ENCODE measurements at regions not wholly inside any gene's neighbourhood (a gene's known extent, or its start where the extent isn't known, plus 50 kb on each side); places are given as distances from the start of the nearest gene placed in this dataset.

GRCh38 chr5:105034401-105034763 is 1471.8 kb upstream of the NUDT12 start:
- ChIA-PET POLR2A (no interaction called here), CTCF (no interaction called here)
- Histone ChIP-seq H3K36me3 (ENCODE audit: control insufficient read depth in 2 of 2, insufficient read depth in 1 of 2, low read length in 2 of 2) (no peaks in the 10 kb centered on the region), H3K4me1 (ENCODE audit: control insufficient read depth, insufficient read depth, low read length) (no peaks in the 10 kb centered on the region), H3K9me3 (ENCODE audit: control insufficient read depth, insufficient read depth, low read depth, low read length) (no peaks in the 10 kb centered on the region), H3K27ac (ENCODE audit: extremely low read depth, low read depth, low read length) (no peak overlapping the region), H3K4me3 (ENCODE audit: low read depth, low read length) (no peak overlapping the region)
- no peak for TF ChIP-seq HOXC10 (CRISPR knock-in tag; IDR thresholded peaks at IDR 0.05)
- TF ChIP-seq, protein P1, sequence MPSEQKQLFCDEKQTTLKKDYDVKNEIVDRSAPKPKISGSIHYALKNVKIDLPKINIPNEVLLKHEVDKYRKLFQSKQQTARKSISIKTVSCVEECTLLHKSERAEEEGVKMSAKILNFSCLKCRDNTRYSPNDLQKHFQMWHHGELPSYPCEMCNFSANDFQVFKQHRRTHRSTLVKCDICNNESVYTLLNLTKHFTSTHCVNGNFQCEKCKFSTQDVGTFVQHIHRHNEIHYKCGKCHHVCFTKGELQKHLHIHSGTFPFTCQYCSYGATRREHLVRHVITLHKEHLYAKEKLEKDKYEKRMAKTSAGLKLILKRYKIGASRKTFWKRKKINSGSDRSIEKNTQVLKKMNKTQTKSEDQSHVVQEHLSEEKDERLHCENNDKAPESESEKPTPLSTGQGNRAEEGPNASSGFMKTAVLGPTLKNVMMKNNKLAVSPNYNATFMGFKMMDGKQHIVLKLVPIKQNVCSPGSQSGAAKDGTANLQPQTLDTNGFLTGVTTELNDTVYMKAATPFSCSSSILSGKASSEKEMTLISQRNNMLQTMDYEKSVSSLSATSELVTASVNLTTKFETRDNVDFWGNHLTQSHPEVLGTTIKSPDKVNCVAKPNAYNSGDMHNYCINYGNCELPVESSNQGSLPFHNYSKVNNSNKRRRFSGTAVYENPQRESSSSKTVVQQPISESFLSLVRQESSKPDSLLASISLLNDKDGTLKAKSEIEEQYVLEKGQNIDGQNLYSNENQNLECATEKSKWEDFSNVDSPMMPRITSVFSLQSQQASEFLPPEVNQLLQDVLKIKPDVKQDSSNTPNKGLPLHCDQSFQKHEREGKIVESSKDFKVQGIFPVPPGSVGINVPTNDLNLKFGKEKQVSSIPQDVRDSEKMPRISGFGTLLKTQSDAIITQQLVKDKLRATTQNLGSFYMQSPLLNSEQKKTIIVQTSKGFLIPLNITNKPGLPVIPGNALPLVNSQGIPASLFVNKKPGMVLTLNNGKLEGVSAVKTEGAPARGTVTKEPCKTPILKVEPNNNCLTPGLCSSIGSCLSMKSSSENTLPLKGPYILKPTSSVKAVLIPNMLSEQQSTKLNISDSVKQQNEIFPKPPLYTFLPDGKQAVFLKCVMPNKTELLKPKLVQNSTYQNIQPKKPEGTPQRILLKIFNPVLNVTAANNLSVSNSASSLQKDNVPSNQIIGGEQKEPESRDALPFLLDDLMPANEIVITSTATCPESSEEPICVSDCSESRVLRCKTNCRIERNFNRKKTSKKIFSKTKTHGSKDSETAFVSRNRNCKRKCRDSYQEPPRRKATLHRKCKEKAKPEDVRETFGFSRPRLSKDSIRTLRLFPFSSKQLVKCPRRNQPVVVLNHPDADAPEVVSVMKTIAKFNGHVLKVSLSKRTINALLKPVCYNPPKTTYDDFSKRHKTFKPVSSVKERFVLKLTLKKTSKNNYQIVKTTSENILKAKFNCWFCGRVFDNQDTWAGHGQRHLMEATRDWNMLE (tag by site-specific recombination; conservative IDR thresholded peaks at IDR 0.05; ENCODE audit: low read depth), result no peak
- TF ChIP-seq ZNF223 (tag by site-specific recombination; IDR thresholded peaks at IDR 0.05), result no peak
- no peak for TF ChIP-seq ZNF202 (tag by site-specific recombination; IDR thresholded peaks at IDR 0.05; ENCODE audit: borderline replicate concordance)
- TF ChIP-seq ZNF610 (tag by site-specific recombination; IDR thresholded peaks at IDR 0.05; ENCODE audit: borderline replicate concordance), result no peak
- TF ChIP-seq ZNF175 (tag by site-specific recombination; IDR thresholded peaks at IDR 0.05), result no peak
- no peak for TF ChIP-seq ZNF529 (tag by site-specific recombination; IDR thresholded peaks at IDR 0.05; ENCODE audit: insufficient replicate concordance)
- no peak for TF ChIP-seq ZFP37 (tag by site-specific recombination; IDR thresholded peaks at IDR 0.05)
- TF ChIP-seq ZSCAN30 (tag by site-specific recombination; IDR thresholded peaks at IDR 0.05), result no peak

DNA sequence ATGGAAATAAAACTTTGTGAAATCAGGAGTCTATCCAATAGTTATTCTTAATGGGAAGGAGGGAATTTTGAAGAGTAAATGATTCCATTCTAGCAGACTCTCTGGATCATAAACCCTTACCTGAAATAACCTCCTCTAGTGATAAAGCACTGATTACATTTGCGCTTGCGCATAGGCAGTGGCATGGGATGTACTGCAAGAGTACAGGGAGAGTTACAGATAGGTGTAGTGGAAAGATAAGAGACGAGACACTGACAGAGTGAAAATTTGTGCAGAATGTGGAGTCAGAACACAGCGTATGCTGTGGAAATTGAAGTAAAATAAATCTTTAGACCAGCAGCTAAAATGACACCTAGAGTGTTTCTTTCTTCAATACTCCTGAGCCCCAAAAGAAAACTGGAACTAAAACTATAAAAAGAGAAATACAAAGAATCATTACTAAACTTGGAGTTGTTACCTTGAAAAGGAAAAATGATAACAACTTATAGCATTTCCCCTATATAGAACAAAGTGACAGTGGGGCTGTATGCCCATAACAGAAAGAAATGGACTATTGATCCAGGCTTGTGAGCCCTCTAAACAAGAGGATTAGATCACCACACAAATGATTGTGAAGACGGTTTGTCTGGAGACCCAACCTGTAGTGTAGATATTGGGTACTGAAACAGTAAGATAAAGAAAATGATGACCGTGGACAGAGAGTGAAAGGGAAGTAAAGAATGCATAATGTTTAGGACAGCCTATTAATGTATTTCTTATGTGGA is 1471.2 kb upstream of the NUDT12 start:
- TF ChIP-seq TCF7L2 (IDR thresholded peaks at IDR 0.05; ENCODE audit: borderline replicate concordance, low read depth, low read length), result no peak
- TF ChIP-seq ZBTB8A (tag by site-specific recombination; IDR thresholded peaks at IDR 0.05), result no peak
- TF ChIP-seq, protein P2, sequence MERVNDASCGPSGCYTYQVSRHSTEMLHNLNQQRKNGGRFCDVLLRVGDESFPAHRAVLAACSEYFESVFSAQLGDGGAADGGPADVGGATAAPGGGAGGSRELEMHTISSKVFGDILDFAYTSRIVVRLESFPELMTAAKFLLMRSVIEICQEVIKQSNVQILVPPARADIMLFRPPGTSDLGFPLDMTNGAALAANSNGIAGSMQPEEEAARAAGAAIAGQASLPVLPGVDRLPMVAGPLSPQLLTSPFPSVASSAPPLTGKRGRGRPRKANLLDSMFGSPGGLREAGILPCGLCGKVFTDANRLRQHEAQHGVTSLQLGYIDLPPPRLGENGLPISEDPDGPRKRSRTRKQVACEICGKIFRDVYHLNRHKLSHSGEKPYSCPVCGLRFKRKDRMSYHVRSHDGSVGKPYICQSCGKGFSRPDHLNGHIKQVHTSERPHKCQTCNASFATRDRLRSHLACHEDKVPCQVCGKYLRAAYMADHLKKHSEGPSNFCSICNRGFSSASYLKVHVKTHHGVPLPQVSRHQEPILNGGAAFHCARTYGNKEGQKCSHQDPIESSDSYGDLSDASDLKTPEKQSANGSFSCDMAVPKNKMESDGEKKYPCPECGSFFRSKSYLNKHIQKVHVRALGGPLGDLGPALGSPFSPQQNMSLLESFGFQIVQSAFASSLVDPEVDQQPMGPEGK (tag by site-specific recombination; IDR thresholded peaks at IDR 0.05), result no peak
- TF ChIP-seq BCL11B (tag by site-specific recombination; IDR thresholded peaks at IDR 0.05; ENCODE audit: low read depth), result no peak
- no peak for TF ChIP-seq MYNN (tag by site-specific recombination; IDR thresholded peaks at IDR 0.05; ENCODE audit: borderline replicate concordance)
- Histone ChIP-seq H3K9me3 (ENCODE audit: control insufficient read depth, insufficient read depth, low read depth, low read length) (no peaks in the 10 kb centered on the region), H3K27ac (ENCODE audit: extremely low read depth, low read depth, low read length) (no peak overlapping the region), H3K4me1 (ENCODE audit: control insufficient read depth, insufficient read depth, low read length) (no peaks in the 10 kb centered on the region), H3K36me3 (ENCODE audit: control insufficient read depth in 2 of 2, insufficient read depth in 1 of 2, low read length in 2 of 2) (no peaks in the 10 kb centered on the region), H3K4me3 (ENCODE audit: low read depth, low read length) (no peak overlapping the region)
- POLR2A ChIA-PET, result no interaction called here
- CTCF ChIA-PET, result no interaction called here

- no peak for TF ChIP-seq ZNF350 (tag by site-specific recombination; IDR thresholded peaks at IDR 0.05)
- TF ChIP-seq TCF7L2 (IDR thresholded peaks at IDR 0.05; ENCODE audit: borderline replicate concordance, low read depth, low read length), result 0 out of 2 replicates have a peak, but pooled peaks have one; percentile 21
- 0 out of 2 replicates have a peak, but pooled peaks have one; percentile 24 for TF ChIP-seq ZSCAN4 (tag by site-specific recombination; IDR thresholded peaks at IDR 0.05)
- H3K4me1 ChIP-seq (ENCODE audit: control insufficient read depth, insufficient read depth, low read length), result no peaks in the 10 kb centered on the region
- ChIA-PET CTCF (interaction anchor here (0.6 kb wide), 1 partner anchor 239 kb away, joined by 3 read pairs; no protein-coding TSS in a partner anchor), POLR2A (no interaction called here)
- H3K4me3 ChIP-seq (ENCODE audit: low read depth, low read length), result no peak overlapping the region
- no peak overlapping the region for H3K27ac ChIP-seq (ENCODE audit: extremely low read depth, low read depth, low read length)
- H3K36me3 ChIP-seq (ENCODE audit: control insufficient read depth in 2 of 2, insufficient read depth in 1 of 2, low read length in 2 of 2), result no peaks in the 10 kb centered on the region
- H3K9me3 ChIP-seq (ENCODE audit: control insufficient read depth, insufficient read depth, low read depth, low read length), result no peaks in the 10 kb centered on the region
Measured at GRCh38 chr5:105032917-105033316, 1470.3 kb upstream of the NUDT12 start.

Data from HEK293 (cell line).